ENCODE measurements at regions not wholly inside any gene's neighbourhood (a gene's known extent, or its start where the extent isn't known, plus 50 kb on each side); places are given as distances from the start of the nearest gene placed in this dataset.

GRCh38 chr5:10896016-10896415 lies 135.0 kb upstream of the DAP start:
- no peak for TF ChIP-seq CTCF (IDR thresholded peaks at IDR 0.05; ENCODE audit: low read depth, low read length)
- no peak for TF ChIP-seq POLR2A (IDR thresholded peaks at IDR 0.05; ENCODE audit: extremely low read depth, insufficient read length)
